OCI-LY3 (cell line): ENCODE measurements at regions not wholly inside any gene's neighbourhood (a gene's known extent, or its start where the extent isn't known, plus 50 kb on each side); places are given as distances from the start of the nearest gene placed in this dataset.

Source experiments
- H2AFZ ChIP-seq: fragments of 200-600, 300-600 bp; shearing (Covaris generic); 2 replicates; pipeline ENCODE4 v1.6.0; 2014; ENCODE audit warnings: antibody characterized with exemption, low read depth, low read length
- H3K27ac ChIP-seq: fragments of 200-600, 300-600 bp; sonication (generic); 2 replicates; pipeline ENCODE4 v1.5.1; 2014; ENCODE audit warnings: mild to moderate bottlenecking, low read length, moderate library complexity, mixed read lengths
- H3K27me3 ChIP-seq: fragments of 200-600, 300-600 bp; sonication (generic); 2 replicates; pipeline ENCODE4 v1.6.1; 2014; ENCODE audit warnings: low read depth, low read length, mixed read lengths
- H3K36me3 ChIP-seq: fragments of 200-600, 300-600 bp; sonication (generic); replicated peaks from 2 replicates; pipeline ENCODE3; 2014; ENCODE audit warnings: low read depth, low read length, mixed read lengths
- H3K4me1 ChIP-seq: fragments of 300-600, 200-600 bp; sonication (generic); 2 replicates; pipeline ENCODE4 v1.6.1; 2014; ENCODE audit warnings: low read length, mixed read lengths
- H3K4me2 ChIP-seq: fragments of 200-600, 300-600 bp; sonication (generic); 2 replicates; pipeline ENCODE4 v1.6.1; 2014; ENCODE audit warnings: low read length, mixed read lengths
- H3K4me3 ChIP-seq: fragments of 300-600, 200-600 bp; sonication (generic); 2 replicates; pipeline ENCODE4 v1.5.1; 2014; ENCODE audit warnings: antibody characterized with exemption, mild to moderate bottlenecking, low read length, moderate library complexity
- H3K79me2 ChIP-seq: fragments of 300-600, 200-600 bp; shearing (Covaris generic); 2 replicates; pipeline ENCODE4 v1.6.1; 2014; ENCODE audit warnings: mild to moderate bottlenecking, low read length, mixed read lengths
- H3K9ac ChIP-seq: fragments of 300-600, 200-600 bp; shearing (Covaris generic); 2 replicates; pipeline ENCODE4 v1.6.0; 2014; ENCODE audit warnings: mild to moderate bottlenecking, low read length, moderate library complexity
- H3K9me3 ChIP-seq: fragments of 200-600, 300-600 bp; shearing (Covaris generic); 2 replicates; pipeline ENCODE4 v1.6.1; 2014; ENCODE audit warnings: low read length, mixed read lengths; ENCODE audit not compliant: insufficient read depth
- H4K20me1 ChIP-seq: fragments of 200-600, 300-600 bp; sonication (generic); 2 replicates; pipeline ENCODE4 v1.6.1; 2016; ENCODE audit warnings: low read length, mixed read lengths; ENCODE audit not compliant: insufficient read depth
- EZH2phosphoT487 ChIP-seq: fragments of 200-600 bp; shearing (Covaris generic); IDR thresholded peaks from 2 replicates; pipeline ENCODE4 v1.6.1; 2018; ENCODE audit warnings: antibody characterized with exemption, mixed run types, low read depth
- TF ChIP-seq, protein P1 (sequence below): fragments of 200-600, 300-600 bp; sonication (generic); IDR thresholded peaks from 2 replicates; pipeline ENCODE4 v1.5.1; 2014; ENCODE audit warnings: antibody characterized with exemption, low read length, low read depth

DNA sequence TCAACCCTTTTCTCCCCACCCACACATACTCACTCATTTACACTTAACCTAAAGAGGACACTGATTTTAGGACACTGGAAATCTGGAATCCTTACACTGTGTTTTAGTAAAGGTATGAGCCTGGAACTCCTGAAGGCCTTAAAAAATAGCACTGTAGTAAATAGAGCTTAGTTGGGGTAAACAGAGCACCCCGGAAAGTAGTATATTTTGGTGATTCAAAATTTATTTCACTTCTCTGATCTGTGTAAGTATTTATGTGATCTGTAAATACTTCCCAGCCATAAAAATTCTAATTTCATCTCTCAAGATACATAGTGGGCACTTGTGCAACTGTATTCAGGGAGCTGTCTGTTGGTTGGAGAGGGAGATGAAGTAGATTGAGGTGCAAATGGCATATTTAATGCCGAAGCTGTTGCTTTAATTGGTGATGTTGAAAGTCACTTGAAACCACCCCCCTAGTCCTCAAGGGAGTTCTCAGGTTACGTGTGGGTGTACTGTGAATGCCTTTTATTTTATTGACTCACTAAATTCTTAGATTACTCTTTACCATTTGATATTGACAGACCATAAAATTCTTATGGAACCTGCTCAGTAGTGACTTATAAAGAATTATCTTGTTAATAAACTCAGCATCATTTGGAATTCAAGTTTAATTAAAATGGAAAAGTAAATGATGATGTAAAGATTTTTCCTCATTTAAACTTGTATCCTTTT, 154.9 kb downstream of the SOX4 start:
- H3K36me3 ChIP-seq = no peaks in the 10 kb centered on the region
- H4K20me1 ChIP-seq = no peaks in the 10 kb centered on the region
- H3K4me2 ChIP-seq = no peak overlapping the region
- H2AFZ ChIP-seq = peak overlapping the region; percentile 18; the same call in 1 of the 2 replicates
- H3K9ac ChIP-seq = no peak overlapping the region
- no peaks in the 10 kb centered on the region for H3K4me1 ChIP-seq
- no peaks in the 10 kb centered on the region for H3K79me2 ChIP-seq
- H3K27me3 ChIP-seq = no peaks in the 10 kb centered on the region
- no peak for TF ChIP-seq EZH2phosphoT487
- TF ChIP-seq, protein P1, sequence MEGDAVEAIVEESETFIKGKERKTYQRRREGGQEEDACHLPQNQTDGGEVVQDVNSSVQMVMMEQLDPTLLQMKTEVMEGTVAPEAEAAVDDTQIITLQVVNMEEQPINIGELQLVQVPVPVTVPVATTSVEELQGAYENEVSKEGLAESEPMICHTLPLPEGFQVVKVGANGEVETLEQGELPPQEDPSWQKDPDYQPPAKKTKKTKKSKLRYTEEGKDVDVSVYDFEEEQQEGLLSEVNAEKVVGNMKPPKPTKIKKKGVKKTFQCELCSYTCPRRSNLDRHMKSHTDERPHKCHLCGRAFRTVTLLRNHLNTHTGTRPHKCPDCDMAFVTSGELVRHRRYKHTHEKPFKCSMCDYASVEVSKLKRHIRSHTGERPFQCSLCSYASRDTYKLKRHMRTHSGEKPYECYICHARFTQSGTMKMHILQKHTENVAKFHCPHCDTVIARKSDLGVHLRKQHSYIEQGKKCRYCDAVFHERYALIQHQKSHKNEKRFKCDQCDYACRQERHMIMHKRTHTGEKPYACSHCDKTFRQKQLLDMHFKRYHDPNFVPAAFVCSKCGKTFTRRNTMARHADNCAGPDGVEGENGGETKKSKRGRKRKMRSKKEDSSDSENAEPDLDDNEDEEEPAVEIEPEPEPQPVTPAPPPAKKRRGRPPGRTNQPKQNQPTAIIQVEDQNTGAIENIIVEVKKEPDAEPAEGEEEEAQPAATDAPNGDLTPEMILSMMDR = no peak
- no peaks in the 10 kb centered on the region for H3K9me3 ChIP-seq
- H3K27ac ChIP-seq = no peak overlapping the region
- no peak overlapping the region for H3K4me3 ChIP-seq

DNA sequence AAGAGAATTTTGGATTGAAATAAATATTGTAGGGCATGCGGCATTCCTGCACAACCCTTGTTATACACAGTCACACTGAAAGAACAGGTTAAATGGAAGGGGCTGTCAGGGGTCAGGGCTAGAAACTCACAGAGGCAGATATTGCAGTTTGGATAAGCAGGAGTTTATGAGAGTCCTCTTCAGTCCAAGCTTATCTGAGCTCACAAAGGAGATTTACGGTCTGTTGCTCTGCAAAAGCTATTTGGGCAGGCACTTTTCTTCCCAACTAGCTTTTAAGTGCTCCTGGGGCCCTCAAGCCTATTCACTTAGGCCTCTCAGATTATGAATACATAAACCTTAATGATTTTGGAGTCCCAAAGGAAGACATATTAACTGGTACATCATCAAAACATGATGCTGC, 156.2 kb downstream of the SOX4 start:
- no peaks in the 10 kb centered on the region for H3K9me3 ChIP-seq
- no peaks in the 10 kb centered on the region for H3K36me3 ChIP-seq
- TF ChIP-seq, protein P1 = no peak
- TF ChIP-seq EZH2phosphoT487 = no peak
- H2AFZ ChIP-seq = no peak overlapping the region
- H4K20me1 ChIP-seq = no peaks in the 10 kb centered on the region
- no peak overlapping the region for H3K4me2 ChIP-seq
- no peaks in the 10 kb centered on the region for H3K27me3 ChIP-seq
- H3K4me1 ChIP-seq = peaks cover 1% of the 10 kb centered on the region; the same call in 1 of the 2 replicates
- no peak overlapping the region for H3K4me3 ChIP-seq
- H3K9ac ChIP-seq = no peak overlapping the region
- H3K79me2 ChIP-seq = no peaks in the 10 kb centered on the region
- no peak overlapping the region for H3K27ac ChIP-seq

DNA sequence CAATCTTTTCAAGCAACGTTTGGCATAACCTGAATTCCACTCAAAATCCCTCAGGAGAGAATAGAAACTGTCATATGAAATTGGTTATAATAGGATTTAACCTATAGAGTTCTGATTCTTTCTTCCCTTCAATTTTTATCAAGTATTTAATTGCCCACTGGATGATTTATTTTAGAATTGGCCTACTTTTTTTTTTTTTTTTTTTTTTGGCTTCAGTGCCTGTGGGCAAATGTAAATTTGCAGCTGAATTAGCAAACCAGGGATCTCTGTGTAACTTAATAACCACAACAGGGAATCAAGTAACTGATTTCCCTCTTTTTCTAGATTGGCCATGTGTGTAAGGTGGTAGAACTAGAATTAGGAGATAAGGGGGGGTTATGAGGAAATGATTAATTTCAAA, 157.0 kb downstream of the SOX4 start:
- no peak overlapping the region for H3K4me3 ChIP-seq
- H3K27me3 ChIP-seq = no peaks in the 10 kb centered on the region
- H3K4me1 ChIP-seq = peaks cover 7% of the 10 kb centered on the region; the same call in 1 of the 2 replicates
- H4K20me1 ChIP-seq = no peaks in the 10 kb centered on the region
- no peak for TF ChIP-seq EZH2phosphoT487
- TF ChIP-seq, protein P1 = no peak
- H3K79me2 ChIP-seq = no peaks in the 10 kb centered on the region
- no peak overlapping the region for H3K27ac ChIP-seq
- H3K36me3 ChIP-seq = no peaks in the 10 kb centered on the region
- H3K9ac ChIP-seq = no peak overlapping the region
- H3K9me3 ChIP-seq = no peaks in the 10 kb centered on the region
- no peak overlapping the region for H3K4me2 ChIP-seq
- no peak overlapping the region for H2AFZ ChIP-seq

DNA sequence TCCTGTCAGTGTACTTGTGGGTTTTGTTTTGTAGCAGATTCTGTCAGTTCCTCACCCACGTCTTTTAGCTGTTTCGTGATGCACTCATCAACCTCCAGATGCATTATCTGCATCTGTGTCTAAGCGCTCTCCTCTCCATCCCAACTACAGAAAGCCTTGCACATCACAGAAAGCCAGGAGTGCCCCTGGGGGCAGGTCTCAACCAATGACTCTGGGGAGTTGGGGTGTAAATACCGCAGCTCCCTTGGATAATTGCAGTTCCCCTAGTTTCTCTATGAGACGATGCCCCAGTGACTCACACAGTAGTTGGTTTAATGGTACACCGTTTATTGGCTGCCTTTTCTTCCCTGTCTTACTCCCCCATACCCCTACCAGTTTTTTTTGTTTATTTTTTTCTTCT, 158.1 kb downstream of the SOX4 start:
- no peak for TF ChIP-seq EZH2phosphoT487
- TF ChIP-seq, protein P1 = no peak
- H3K9ac ChIP-seq = no peak overlapping the region
- H3K4me1 ChIP-seq = peaks cover 7% of the 10 kb centered on the region; the same call in 1 of the 2 replicates
- H3K4me3 ChIP-seq = no peak overlapping the region
- no peak overlapping the region for H3K27ac ChIP-seq
- no peaks in the 10 kb centered on the region for H3K9me3 ChIP-seq
- H3K4me2 ChIP-seq = no peak overlapping the region
- no peaks in the 10 kb centered on the region for H4K20me1 ChIP-seq
- no peaks in the 10 kb centered on the region for H3K36me3 ChIP-seq
- no peak overlapping the region for H2AFZ ChIP-seq
- H3K79me2 ChIP-seq = no peaks in the 10 kb centered on the region
- no peaks in the 10 kb centered on the region for H3K27me3 ChIP-seq
